Esophagus squamous epithelium (tissue), 4 donors: ENCODE measurements at regions not wholly inside any gene's neighbourhood (a gene's known extent, or its start where the extent isn't known, plus 50 kb on each side); places are given as distances from the start of the nearest gene placed in this dataset.

Experiments
- POLR2A ChIP-seq, 4 donors: fragments of 450-650 bp; IDR thresholded peaks; one replicate each; pipeline ENCODE4 v1.6.1; 2017; ENCODE audit warnings: antibody characterized with exemption in 4 of 4, mild to moderate bottlenecking in 4 of 4, moderate library complexity in 3 of 4
- TF ChIP-seq, protein P1 (sequence below), 6 experiments: fragments of 450-650 bp in 4 of 6; fragments of 200-600 bp in 2 of 6; sonication (generic) in 2 of 6; IDR thresholded peaks; one replicate each; pipeline ENCODE4 v1.5.1; 2016 to 2019; ENCODE audit warnings: antibody characterized with exemption in 6 of 6, mild to moderate bottlenecking in 4 of 6, moderate library complexity in 4 of 6

DNA sequence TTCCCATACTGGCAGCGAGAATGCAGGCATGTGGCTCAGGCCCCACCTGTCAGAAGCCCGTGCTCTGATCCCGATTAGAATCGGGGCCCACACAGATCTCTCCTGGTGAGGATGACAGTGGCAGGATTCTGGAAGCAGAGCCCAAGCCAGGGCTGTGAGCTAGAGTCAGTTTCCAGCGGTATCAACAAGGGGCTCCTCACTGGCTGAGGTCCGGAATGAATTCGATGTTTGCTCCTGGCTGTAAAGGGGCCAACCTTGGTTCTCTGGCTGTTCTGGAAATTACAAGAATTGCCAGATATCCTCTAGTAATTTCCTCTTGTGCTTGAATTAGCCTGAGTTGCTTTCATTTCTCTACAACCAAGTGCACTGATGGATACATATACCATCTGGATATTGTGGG is 129.1 kb upstream of the SPRY4 start:
- TF ChIP-seq, protein P1, sequence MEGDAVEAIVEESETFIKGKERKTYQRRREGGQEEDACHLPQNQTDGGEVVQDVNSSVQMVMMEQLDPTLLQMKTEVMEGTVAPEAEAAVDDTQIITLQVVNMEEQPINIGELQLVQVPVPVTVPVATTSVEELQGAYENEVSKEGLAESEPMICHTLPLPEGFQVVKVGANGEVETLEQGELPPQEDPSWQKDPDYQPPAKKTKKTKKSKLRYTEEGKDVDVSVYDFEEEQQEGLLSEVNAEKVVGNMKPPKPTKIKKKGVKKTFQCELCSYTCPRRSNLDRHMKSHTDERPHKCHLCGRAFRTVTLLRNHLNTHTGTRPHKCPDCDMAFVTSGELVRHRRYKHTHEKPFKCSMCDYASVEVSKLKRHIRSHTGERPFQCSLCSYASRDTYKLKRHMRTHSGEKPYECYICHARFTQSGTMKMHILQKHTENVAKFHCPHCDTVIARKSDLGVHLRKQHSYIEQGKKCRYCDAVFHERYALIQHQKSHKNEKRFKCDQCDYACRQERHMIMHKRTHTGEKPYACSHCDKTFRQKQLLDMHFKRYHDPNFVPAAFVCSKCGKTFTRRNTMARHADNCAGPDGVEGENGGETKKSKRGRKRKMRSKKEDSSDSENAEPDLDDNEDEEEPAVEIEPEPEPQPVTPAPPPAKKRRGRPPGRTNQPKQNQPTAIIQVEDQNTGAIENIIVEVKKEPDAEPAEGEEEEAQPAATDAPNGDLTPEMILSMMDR (IDR thresholded peaks at IDR 0.05) = no peak
- no peak for TF ChIP-seq POLR2A (IDR thresholded peaks at IDR 0.05)
